Thyroid gland (tissue), 4 donors: ENCODE measurements at regions not wholly inside any gene's neighbourhood (a gene's known extent, or its start where the extent isn't known, plus 50 kb on each side); places are given as distances from the start of the nearest gene placed in this dataset.

Source experiments
- DNase-seq, 2 donors: peaks; one replicate each; pipeline ENCODE4 v3.0.0-alpha.2; 2019
- H3K27ac ChIP-seq, 3 donors: fragments of 200-600 bp; sonication (generic); 1 replicate in 2 of 3; 2 replicates in 1 of 3; pipeline ENCODE4 v1.5.1; 2016 to 2019; ENCODE audit warnings: mild to moderate bottlenecking in 1 of 3, moderate library complexity in 1 of 3
- H3K27me3 ChIP-seq: fragments of 200-600 bp; sonication (generic); one replicate; pipeline ENCODE4 v1.5.1; 2019
- H3K36me3 ChIP-seq, 2 donors: fragments of 200-600 bp; sonication (generic); one replicate each; pipeline ENCODE4 v1.5.1; 2016 to 2019
- H3K4me1 ChIP-seq, 2 donors: fragments of 200-600 bp; sonication (generic); one replicate each; pipeline ENCODE4 v1.5.1; 2017 to 2019
- H3K4me3 ChIP-seq, 3 donors: fragments of 200-600 bp; sonication (generic); replicated peaks in 1 of 3; 1 replicate in 2 of 3; 2 replicates in 1 of 3; pipeline ENCODE4 v1.5.1; 2016; ENCODE audit warnings: mild to moderate bottlenecking in 1 of 3
- H3K9me3 ChIP-seq: fragments of 200-600 bp; sonication (generic); one replicate; pipeline ENCODE4 v1.5.1; 2017
- CTCF ChIP-seq, 6 experiments: fragments of 200-600 bp in 3 of 6; fragments of 450-650 bp in 3 of 6; sonication (generic) in 3 of 6; IDR thresholded peaks; one replicate each; pipeline ENCODE4 v1.5.1; 2016 to 2019; ENCODE audit warnings: antibody characterized with exemption in 6 of 6, mild to moderate bottlenecking in 2 of 6, inconsistent platforms in 1 of 6, moderate library complexity in 1 of 6
- POLR2A ChIP-seq, 2 donors: fragments of 450-650 bp; IDR thresholded peaks; one replicate each; pipeline ENCODE4 v1.6.1; 2017; ENCODE audit warnings: antibody characterized with exemption in 2 of 2, mild to moderate bottlenecking in 2 of 2, moderate library complexity in 1 of 2
- WGBS, 2 donors: methylation state at CpG; one replicate each; pipeline ENCODE4 v1.1.5; 2017; 5-methylcytosine and 5-hydroxymethylcytosine counted together
- intact Hi-C: fragments of 100-400 bp; cut with DNase I; formaldehyde crosslinking; loops from one replicate; pipeline ENCODE4 v1.15.1; 2023

- H3K4me1 ChIP-seq, result no peaks in the 10 kb centered on the region
Measured at GRCh38 chr18:43622024-43622423, 344.7 kb upstream of the SYT4 start.

GRCh38 chr18:43625582-43625981, 348.3 kb upstream of the SYT4 start:
- Histone ChIP-seq H3K4me1 (no peaks in the 10 kb centered on the region), H3K9me3 (no peaks in the 10 kb centered on the region), H3K36me3 (no peaks in the 10 kb centered on the region), H3K27me3 (no peaks in the 10 kb centered on the region), H3K27ac (no peak overlapping the region), H3K4me3 (no peak overlapping the region)
- TF ChIP-seq POLR2A (IDR thresholded peaks at IDR 0.05) (no peak), CTCF (IDR thresholded peaks at IDR 0.05) (no peak)
- DNase-seq, result no peak
- 68 to 75% methylated on average over 1 of the region's 1 CpG for WGBS, 2 donors
- intact Hi-C loops, result no loop called here

More at GRCh38 chr18:43622024-43622423, 344.7 kb upstream of the SYT4 start:
- H3K27me3 ChIP-seq, result no peaks in the 10 kb centered on the region
- no peak overlapping the region for H3K27ac ChIP-seq
- 62 to 69% methylated on average over 3 of the region's 3 CpGs for WGBS, 2 donors
- H3K4me3 ChIP-seq, result no peak overlapping the region
- H3K9me3 ChIP-seq, result no peaks in the 10 kb centered on the region
- no peaks in the 10 kb centered on the region for H3K36me3 ChIP-seq
- DNase-seq, result no peak
- TF ChIP-seq POLR2A (IDR thresholded peaks at IDR 0.05) (no peak), CTCF (IDR thresholded peaks at IDR 0.05) (no peak)
- intact Hi-C loops, result loop anchor here (5.0 kb wide), 1 partner anchor 1760 kb away; no protein-coding TSS in a partner anchor

- TF ChIP-seq POLR2A (IDR thresholded peaks at IDR 0.05) (no peak), CTCF (IDR thresholded peaks at IDR 0.05) (no peak)
- Histone ChIP-seq H3K9me3 (no peaks in the 10 kb centered on the region), H3K36me3 (no peaks in the 10 kb centered on the region), H3K4me3 (no peak overlapping the region), H3K27ac (no peak overlapping the region), H3K27me3 (no peaks in the 10 kb centered on the region), H3K4me1 (no peaks in the 10 kb centered on the region)
- 69 to 90% methylated on average over 3 of the region's 3 CpGs for WGBS, 2 donors
- intact Hi-C loops, result no loop called here
- no peak for DNase-seq
Measured at GRCh38 chr18:43627848-43628530, 350.7 kb upstream of the SYT4 start.

- no peak for DNase-seq
- no peaks in the 10 kb centered on the region for H3K36me3 ChIP-seq
- no peak overlapping the region for H3K27ac ChIP-seq
- no peaks in the 10 kb centered on the region for H3K27me3 ChIP-seq
- no peaks in the 10 kb centered on the region for H3K4me1 ChIP-seq
- intact Hi-C loops, result no loop called here
- H3K9me3 ChIP-seq, result no peaks in the 10 kb centered on the region
- H3K4me3 ChIP-seq, result no peak overlapping the region
- 58 to 68% methylated on average over 2 of the region's 2 CpGs for WGBS, 2 donors
- TF ChIP-seq POLR2A (IDR thresholded peaks at IDR 0.05), result no peak
- no peak for TF ChIP-seq CTCF (IDR thresholded peaks at IDR 0.05)
Measured at GRCh38 chr18:43634994-43635393, 357.7 kb upstream of the SYT4 start.

GRCh38 chr18:43635397-43635796, 358.1 kb upstream of the SYT4 start:
- H3K36me3 ChIP-seq, result no peaks in the 10 kb centered on the region
- no peak for TF ChIP-seq POLR2A (IDR thresholded peaks at IDR 0.05)
- TF ChIP-seq CTCF (IDR thresholded peaks at IDR 0.05), result no peak
- H3K27me3 ChIP-seq, result no peaks in the 10 kb centered on the region
- WGBS, 2 donors, result 92 to 97% methylated on average over 3 of the region's 3 CpGs
- H3K4me3 ChIP-seq, result no peak overlapping the region
- no peaks in the 10 kb centered on the region for H3K9me3 ChIP-seq
- H3K27ac ChIP-seq, result no peak overlapping the region
- no peaks in the 10 kb centered on the region for H3K4me1 ChIP-seq
- intact Hi-C loops, result no loop called here
- DNase-seq, result no peak
